K562 (cell line): ENCODE measurements at regions not wholly inside any gene's neighbourhood (a gene's known extent, or its start where the extent isn't known, plus 50 kb on each side); places are given as distances from the start of the nearest gene placed in this dataset.

Source experiments
- ATAC-seq: fragments of 200-7000 bp; cut with Tn5 transposase; 3 replicates; pipeline ENCODE4 v1.9.1; 2020; ENCODE audit warnings: moderate library complexity
- BruUV-seq: library from RNA; stranded (reverse); fragments of 400-500 nt; replicated peaks from 2 replicates; lab custom pipeline; 2021; lab: Mats Ljungman, UMichigan
- CTCF ChIA-PET: fragments of 300-600 bp; formaldehyde crosslinking; extraction: SDS; loops from one replicate; lab custom pipeline; 2021; ENCODE audit warnings: low intra/inter-chr PET ratio; lab: Yijun Ruan, JAX
- POLR2A ChIA-PET: fragments of 300-600, 350-650 bp; sonication (Branson Sonifier 250); formaldehyde crosslinking; extraction: SDS; loops from one replicate; lab custom pipeline; 2021; ENCODE audit warnings: antibody characterized with exemption, inconsistent platforms; lab: Yijun Ruan, JAX
- DNase-seq, 4 experiments: peaks; one replicate each; pipeline versions ENCODE4 v3.0.0 to v3.0.0-alpha.2; 2011 to 2018; ENCODE audit warnings: low spot score in 3 of 4, mixed read lengths in 3 of 4; ENCODE audit errors: extremely low read depth in 1 of 4
- FAIRE-seq: peaks from 2 replicates; lab custom pipeline; 2011; peaks lifted over from hg19 to GRCh38; lab: Jason Lieb, UNC
- H2AFZ ChIP-seq: 2 replicates; pipeline ENCODE4 v1.6.0; 2011; ENCODE audit warnings: low read depth, low read length, control low read depth, inconsistent platforms
- H3K27ac ChIP-seq: fragments of 200-600 bp; 3 replicates; pipeline ENCODE4 v1.8.0; 2011; ENCODE audit warnings: low read depth, mild to moderate bottlenecking, control low read depth, inconsistent platforms, low read length, moderate library complexity, mixed read lengths; ENCODE audit errors: extremely low read depth
- H3K27me3 ChIP-seq, 2 experiments: fragments of 300-600 bp in 1 of 2; 2 replicates in 1 of 2; 3 replicates in 1 of 2; pipeline versions ENCODE4 v1.6.0 to v1.8.0; 2011; ENCODE audit warnings: inconsistent platforms in 2 of 2, low read length in 2 of 2, mild to moderate bottlenecking in 1 of 2, mixed read lengths in 1 of 2, moderate library complexity in 1 of 2; ENCODE audit not compliant: control insufficient read depth in 2 of 2, insufficient read depth in 2 of 2
- H3K36me3 ChIP-seq: fragments of 300-600 bp; 3 replicates; pipeline ENCODE4 v1.8.0; 2011; ENCODE audit warnings: mild to moderate bottlenecking, low read length, inconsistent platforms; ENCODE audit not compliant: control insufficient read depth, insufficient read depth
- H3K4me1 ChIP-seq, 2 experiments: fragments of 200-600 bp in 1 of 2; replicated peaks in 1 of 2; 2 replicates in 1 of 2; 3 replicates in 1 of 2; pipeline versions ENCODE4 v1.5.1 to v1.8.0; 2011; ENCODE audit warnings: inconsistent platforms in 2 of 2, low read length in 2 of 2, mild to moderate bottlenecking in 1 of 2, mixed read lengths in 1 of 2, moderate library complexity in 1 of 2; ENCODE audit not compliant: control insufficient read depth in 2 of 2, insufficient read depth in 2 of 2
- H3K4me2 ChIP-seq: 2 replicates; pipeline ENCODE4 v1.6.1; 2011; ENCODE audit warnings: low read length, control low read depth, inconsistent platforms, mixed read lengths; ENCODE audit not compliant: insufficient read depth
- H3K4me3 ChIP-seq: fragments of 200-600 bp; sonication (generic), shearing (Covaris generic); 2 replicates; pipeline ENCODE4 v1.5.1; 2016; ENCODE audit warnings: control low read depth, inconsistent platforms
- H3K79me2 ChIP-seq: fragments of 200-600 bp; 3 replicates; pipeline ENCODE4 v1.8.0; 2011; ENCODE audit warnings: low read length, inconsistent platforms; ENCODE audit not compliant: control insufficient read depth, insufficient read depth
- H3K9ac ChIP-seq, 2 experiments: 2 replicates each; pipeline versions ENCODE4 v1.6.0 to v1.6.1; 2011; ENCODE audit warnings: low read depth in 2 of 2, low read length in 2 of 2, control low read depth in 1 of 2, inconsistent platforms in 1 of 2, mild to moderate bottlenecking in 1 of 2, mixed read lengths in 1 of 2; ENCODE audit not compliant: insufficient read depth in 1 of 2
- H3K9me1 ChIP-seq: one replicate; pipeline ENCODE4 v1.6.0; 2011; ENCODE audit warnings: inconsistent platforms, mild to moderate bottlenecking, low read length, moderate library complexity; ENCODE audit not compliant: control insufficient read depth, insufficient read depth
- H3K9me3 ChIP-seq: replicated peaks from 2 replicates; pipeline ENCODE4 v1.5.1; 2011; ENCODE audit warnings: low read depth, low read length, inconsistent platforms; ENCODE audit not compliant: control insufficient read depth, insufficient read depth
- H4K20me1 ChIP-seq: replicated peaks from 2 replicates; pipeline ENCODE4 v1.6.1; 2011; ENCODE audit warnings: low read length, inconsistent platforms, mixed read lengths; ENCODE audit not compliant: control insufficient read depth, insufficient read depth
- ATF1 ChIP-seq, 2 experiments: fragments of 450-650 bp in 1 of 2; IDR thresholded peaks; 2 replicates each; pipeline ENCODE4 v1.6.1; 2016; ENCODE audit warnings: missing compliant biosample characterization in 1 of 2, missing genetic modification characterization in 1 of 2
- BCL6 ChIP-seq: fragments of 250-450 bp; sonication (Bioruptor Pico); IDR thresholded peaks from 2 replicates; pipeline ENCODE4 v1.4.0; 2020
- CBFA2T3 ChIP-seq: fragments of 450-650 bp; IDR thresholded peaks from 2 replicates; pipeline ENCODE4 v1.6.1; 2017
- CGGBP1 ChIP-seq: fragments of 250-450 bp; sonication (Bioruptor Pico); IDR thresholded peaks from 2 replicates; pipeline ENCODE4 v1.9.0; 2021; ENCODE audit warnings: mild to moderate bottlenecking
- HNRNPUL1 ChIP-seq: fragments of 200-400 bp; formaldehyde crosslinking; IDR thresholded peaks from 2 replicates; pipeline ENCODE4 v1.6.1; 2017; ENCODE audit warnings: low read length
- KAT8 ChIP-seq: fragments of 450-650 bp; IDR thresholded peaks from 2 replicates; pipeline ENCODE4 v1.6.1; 2016; ENCODE audit warnings: low read depth, mild to moderate bottlenecking
- KLF16 ChIP-seq: IDR thresholded peaks from 2 replicates; pipeline ENCODE4 v1.6.1; 2016; ENCODE audit warnings: antibody characterized with exemption
- MAZ ChIP-seq, 2 experiments: fragments of 450-650 bp in 1 of 2; sonication (generic) in 1 of 2; formaldehyde crosslinking; IDR thresholded peaks in 1 of 2; conservative IDR thresholded peaks in 1 of 2; 2 replicates each; pipeline versions ENCODE4 v1.4.0 to v1.5.0; 2020; ENCODE audit warnings: mild to moderate bottlenecking in 1 of 2, missing genetic modification reagents in 1 of 2
- MLLT1 ChIP-seq, 2 experiments: fragments of 450-650 bp; IDR thresholded peaks; 2 replicates each; pipeline ENCODE4 v1.6.1; 2016
- MTA1 ChIP-seq: fragments of 450-650 bp; IDR thresholded peaks from 2 replicates; pipeline ENCODE4 v1.6.1; 2017; ENCODE audit warnings: borderline replicate concordance
- NCOA4 ChIP-seq: fragments of 450-650 bp; IDR thresholded peaks from 2 replicates; pipeline ENCODE4 v1.6.1; 2018; ENCODE audit warnings: mild to moderate bottlenecking; ENCODE audit not compliant: partially characterized antibody
- PHF8 ChIP-seq: fragments of 200-600 bp; sonication (generic); IDR thresholded peaks from 2 replicates; pipeline ENCODE4 v1.6.1; 2012; ENCODE audit warnings: mixed run types, mild to moderate bottlenecking, inconsistent platforms, low read length, moderate library complexity, borderline replicate concordance
- POLR2AphosphoS5 ChIP-seq: IDR thresholded peaks from 2 replicates; pipeline ENCODE4 v1.6.1; 2011; ENCODE audit warnings: mild to moderate bottlenecking, low read depth, low read length, moderate library complexity; ENCODE audit not compliant: control insufficient read depth, insufficient read depth
- PRPF4 ChIP-seq: fragments of 200-400 bp; formaldehyde crosslinking; IDR thresholded peaks from one replicate; pipeline ENCODE4 v1.6.1; 2017; ENCODE audit warnings: low read length, low read depth, mild to moderate bottlenecking; ENCODE audit not compliant: insufficient read depth, poor library complexity, severe bottlenecking
- SIRT6 ChIP-seq: IDR thresholded peaks from one replicate; pipeline ENCODE4 v1.6.1; 2012; ENCODE audit warnings: low read depth, mild to moderate bottlenecking, control low read depth, inconsistent platforms, low read length, moderate library complexity
- U2AF1 ChIP-seq: fragments of 200-400 bp; formaldehyde crosslinking; optimal IDR thresholded peaks from 2 replicates; pipeline ENCODE3; 2017; ENCODE audit warnings: mild to moderate bottlenecking, low read depth, low read length, moderate library complexity
- ZNF239 ChIP-seq: fragments of 250-450 bp; sonication (Bioruptor Pico); IDR thresholded peaks from 2 replicates; pipeline ENCODE4 v1.4.0; 2020; ENCODE audit warnings: mild to moderate bottlenecking
- ZNF253 ChIP-seq: fragments of 250-450 bp; sonication (Bioruptor Pico); conservative IDR thresholded peaks from 2 replicates; pipeline ENCODE4 v1.6.1; 2021; ENCODE audit warnings: mild to moderate bottlenecking
- ZNF512 ChIP-seq: IDR thresholded peaks from 2 replicates; pipeline ENCODE4 v1.6.1; 2016; ENCODE audit warnings: missing genetic modification characterization, missing compliant biosample characterization
- WGBS: fragments of 100-300 bp; shearing (Covaris generic); methylation state at CpG from one replicate; pipeline ENCODE4 v1.1.6; 2016; ENCODE audit warnings: low coverage, mixed read lengths; ENCODE audit not compliant: insufficient coverage; ENCODE audit errors: missing lambda C conversion rate; 5-methylcytosine and 5-hydroxymethylcytosine counted together
- in situ Hi-C: fragments of 300-500 bp; cut with MboI; formaldehyde crosslinking; loops from 4 replicates; pipeline ENCODE4 v1.15.0; 2018; ENCODE audit warnings: inconsistent platforms, mixed read lengths
- intact Hi-C: fragments of 100-400 bp; cut with micrococcal nuclease; formaldehyde crosslinking; loops from 2 replicates; pipeline ENCODE4 v1.14.2; 2022
- TF ChIP-seq, protein P1 (sequence below): fragments of 450-650 bp; formaldehyde crosslinking; IDR thresholded peaks from 2 replicates; pipeline ENCODE4 v1.4.0; 2020; ENCODE audit warnings: mild to moderate bottlenecking, moderate library complexity

DNA sequence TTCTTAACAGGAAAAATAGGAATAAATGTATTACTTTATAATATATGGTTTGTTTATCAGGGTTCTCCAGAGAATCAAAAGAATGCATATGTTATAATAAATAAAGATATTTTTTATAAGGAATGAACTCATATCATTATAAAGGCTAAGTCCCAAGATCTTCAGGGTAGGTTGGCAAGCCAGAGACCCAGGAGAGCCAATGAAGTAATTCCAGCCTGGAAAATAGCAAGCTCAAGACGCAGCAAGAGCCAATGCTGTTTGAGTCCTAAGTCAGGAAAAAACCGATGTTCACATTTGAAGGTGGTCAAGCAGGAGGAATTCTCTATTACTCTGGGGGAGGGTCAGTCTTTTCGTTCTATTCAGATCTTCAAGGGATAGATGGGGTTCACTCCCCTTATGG lies 490.0 kb downstream of the PCDH20 start (continued):
- TF ChIP-seq, protein P1, sequence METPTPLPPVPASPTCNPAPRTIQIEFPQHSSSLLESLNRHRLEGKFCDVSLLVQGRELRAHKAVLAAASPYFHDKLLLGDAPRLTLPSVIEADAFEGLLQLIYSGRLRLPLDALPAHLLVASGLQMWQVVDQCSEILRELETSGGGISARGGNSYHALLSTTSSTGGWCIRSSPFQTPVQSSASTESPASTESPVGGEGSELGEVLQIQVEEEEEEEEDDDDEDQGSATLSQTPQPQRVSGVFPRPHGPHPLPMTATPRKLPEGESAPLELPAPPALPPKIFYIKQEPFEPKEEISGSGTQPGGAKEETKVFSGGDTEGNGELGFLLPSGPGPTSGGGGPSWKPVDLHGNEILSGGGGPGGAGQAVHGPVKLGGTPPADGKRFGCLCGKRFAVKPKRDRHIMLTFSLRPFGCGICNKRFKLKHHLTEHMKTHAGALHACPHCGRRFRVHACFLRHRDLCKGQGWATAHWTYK (CRISPR knock-in tag) = no peak
- TF ChIP-seq ATF1 (CRISPR knock-in tag; IDR thresholded peaks at IDR 0.05) (no peak), ATF1 (tag; IDR thresholded peaks at IDR 0.05) (no peak), POLR2AphosphoS5 (no peak), KLF16 (no peak), HNRNPUL1 (no peak)

DNA sequence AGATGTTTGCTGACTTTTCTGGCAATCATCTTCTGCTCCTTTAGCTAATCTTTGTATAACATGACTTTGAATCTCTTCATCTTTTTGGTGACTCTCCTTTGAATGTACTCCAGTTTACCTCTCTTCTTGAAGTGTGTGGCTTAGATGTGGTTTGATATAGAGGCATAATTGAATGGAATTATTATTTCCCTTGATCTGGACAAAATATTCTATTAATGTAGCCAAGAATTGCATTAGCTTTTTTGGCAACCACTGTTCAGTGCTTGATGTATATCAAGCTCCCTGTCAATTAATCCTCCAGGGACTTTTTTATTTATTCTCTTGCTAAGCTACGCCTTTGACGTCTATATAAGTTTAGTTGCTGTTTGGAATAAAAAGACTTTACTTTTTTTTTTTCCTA lies 490.8 kb downstream of the PCDH20 start:
- FAIRE-seq = no peak
- CTCF ChIA-PET = no interaction called here
- H4K20me1 ChIP-seq = no peaks in the 10 kb centered on the region
- TF ChIP-seq MAZ (CRISPR knock-in tag; conservative IDR thresholded peaks at IDR 0.05 in 1 of 2, IDR thresholded peaks at IDR 0.05 in 1 of 2) (no peak), SIRT6 (no peak), U2AF1 (no peak), BCL6 (CRISPR knock-in tag) (no peak), PRPF4 (no peak), KAT8 (no peak), CGGBP1 (CRISPR knock-in tag) (no peak), CBFA2T3 (no peak), MLLT1 (IDR thresholded peaks at IDR 0.05) (no peak), ZNF512 (no peak), ZNF239 (CRISPR knock-in tag) (no peak), PHF8 (no peak), NCOA4 (no peak), MTA1 (no peak), ZNF253 (CRISPR knock-in tag) (no peak)

More for the DNA sequence above, 490.8 kb downstream of the PCDH20 start:
- H3K27me3 ChIP-seq = no peaks in the 10 kb centered on the region
- intact Hi-C loops (no loop called here), in situ Hi-C loops (no loop called here)
- H3K79me2 ChIP-seq = no peaks in the 10 kb centered on the region
- H3K9me1 ChIP-seq = no peaks in the 10 kb centered on the region
- H3K4me1 ChIP-seq = no peaks in the 10 kb centered on the region
- DNase-seq (no peak), ATAC-seq (no peak)
- POLR2A ChIA-PET = no interaction called here
- no peak overlapping the region for H3K4me3 ChIP-seq
- WGBS = 0% methylated on average over 2 of the region's 2 CpGs
- H3K27ac ChIP-seq = no peak overlapping the region
- no peak overlapping the region for H2AFZ ChIP-seq
- H3K36me3 ChIP-seq = no peaks in the 10 kb centered on the region
- H3K9ac ChIP-seq = no peak overlapping the region
- H3K9me3 ChIP-seq = no peaks in the 10 kb centered on the region
- H3K4me2 ChIP-seq = no peak overlapping the region
- BruUV-seq = no TSS peak
